Liver (tissue), 3 donors: ENCODE measurements at regions not wholly inside any gene's neighbourhood (a gene's known extent, or its start where the extent isn't known, plus 50 kb on each side); places are given as distances from the start of the nearest gene placed in this dataset.

Experiments used
- ATF3 ChIP-seq: IDR thresholded peaks from 2 replicates; pipeline ENCODE4 v1.6.1; 2016; ENCODE audit warnings: antibody characterized with exemption
- CTCF ChIP-seq: fragments of 150-350 bp; IDR thresholded peaks from 2 replicates; pipeline ENCODE4 v1.5.1; 2017; ENCODE audit warnings: improper control_type of control experiment, low read depth, low read length; ENCODE audit not compliant: missing input control
- EGR1 ChIP-seq, 2 donors: IDR thresholded peaks; 2 replicates each; pipeline ENCODE4 v1.6.1; 2016 to 2018; ENCODE audit warnings: antibody characterized with exemption in 2 of 2, low read depth in 2 of 2
- GABPA ChIP-seq, 2 donors: IDR thresholded peaks in 1 of 2; conservative IDR thresholded peaks in 1 of 2; 2 replicates each; pipeline ENCODE4 v1.6.1; 2016; ENCODE audit warnings: antibody characterized with exemption in 2 of 2, mild to moderate bottlenecking in 1 of 2, moderate library complexity in 1 of 2
- HNF4A ChIP-seq, 2 donors: conservative IDR thresholded peaks; 2 replicates each; pipeline ENCODE4 v1.6.1; 2016; ENCODE audit warnings: antibody characterized with exemption in 2 of 2, mild to moderate bottlenecking in 2 of 2
- JUND ChIP-seq, 2 donors: IDR thresholded peaks; 2 replicates each; pipeline ENCODE4 v1.6.1; 2016; ENCODE audit warnings: antibody characterized with exemption in 2 of 2
- MAX ChIP-seq: IDR thresholded peaks from 2 replicates; pipeline ENCODE4 v1.6.1; 2016; ENCODE audit warnings: antibody characterized with exemption
- NR2F2 ChIP-seq: IDR thresholded peaks from 2 replicates; pipeline ENCODE4 v1.6.1; 2016; ENCODE audit warnings: antibody characterized with exemption
- RAD21 ChIP-seq, 2 donors: IDR thresholded peaks; 2 replicates each; pipeline ENCODE4 v1.6.1; 2016; ENCODE audit warnings: antibody characterized with exemption in 2 of 2, mild to moderate bottlenecking in 2 of 2
- REST ChIP-seq: IDR thresholded peaks from 2 replicates; pipeline ENCODE4 v1.6.1; 2016; ENCODE audit warnings: antibody characterized with exemption, mild to moderate bottlenecking
- SP1 ChIP-seq: IDR thresholded peaks from 2 replicates; pipeline ENCODE4 v1.6.1; 2018; ENCODE audit warnings: antibody characterized with exemption, mild to moderate bottlenecking
- TAF1 ChIP-seq: conservative IDR thresholded peaks from 2 replicates; pipeline ENCODE4 v1.6.1; 2016; ENCODE audit warnings: antibody characterized with exemption, mild to moderate bottlenecking
- YY1 ChIP-seq: IDR thresholded peaks from 2 replicates; pipeline ENCODE4 v1.6.1; 2016; ENCODE audit warnings: antibody characterized with exemption, mild to moderate bottlenecking
- donor health status: healthy.
- donor health status: healthy.

- TF ChIP-seq CTCF (no peak), GABPA (IDR thresholded peaks at IDR 0.05 in 1 of 2, conservative IDR thresholded peaks at IDR 0.05 in 1 of 2) (no peak), SP1 (no peak), RAD21 (IDR thresholded peaks at IDR 0.05) (no peak), ATF3 (no peak), YY1 (no peak), JUND (IDR thresholded peaks at IDR 0.05) (no peak), NR2F2 (no peak), MAX (no peak), REST (no peak), TAF1 (no peak), EGR1 (IDR thresholded peaks at IDR 0.05; ENCODE audit: low read depth in 2 of 2) (no peak), HNF4A (conservative IDR thresholded peaks at IDR 0.05) (no peak)
These were observed 54.1 kb downstream of the SOCS3 start for GRCh38 chr17:78305801-78306200.
